Cardiac muscle cell (in vitro differentiated cells and primary cell): ENCODE measurements at regions not wholly inside any gene's neighbourhood (a gene's known extent, or its start where the extent isn't known, plus 50 kb on each side); places are given as distances from the start of the nearest gene placed in this dataset.

ENCODE experiments used
- DNase-seq, 2 donors: peaks; one replicate each; pipeline versions ENCODE4 v3.0.0 to v3.0.0-alpha.2; 2010 to 2017; ENCODE audit warnings: low read depth in 1 of 2, low spot score in 1 of 2
- H3K27ac ChIP-seq: fragments of 200-600 bp; sonication (generic); 2 replicates; pipeline ENCODE4 v1.5.1; 2016
- H3K27me3 ChIP-seq: fragments of 200-600 bp; sonication (generic); 2 replicates; pipeline ENCODE4 v1.6.0; 2016; ENCODE audit warnings: control low read depth
- H3K36me3 ChIP-seq: fragments of 200-600 bp; sonication (generic); 2 replicates; pipeline ENCODE4 v1.5.1; 2016; ENCODE audit warnings: control low read depth
- H3K4me1 ChIP-seq: fragments of 200-600 bp; sonication (generic); 2 replicates; pipeline ENCODE4 v1.8.1; 2017; ENCODE audit warnings: low read depth, mild to moderate bottlenecking, mixed run types
- H3K4me3 ChIP-seq: fragments of 200-600 bp; sonication (generic); 2 replicates; pipeline ENCODE4 v1.5.1; 2016; ENCODE audit warnings: mild to moderate bottlenecking
- H3K9me3 ChIP-seq: fragments of 200-600 bp; sonication (generic); 2 replicates; pipeline ENCODE4 v1.5.1; 2017; ENCODE audit warnings: low read depth, mild to moderate bottlenecking, control low read depth
- TF ChIP-seq, protein P1 (sequence below): IDR thresholded peaks from 2 replicates; pipeline ENCODE4 v1.5.1; 2012; ENCODE audit warnings: low read depth, mild to moderate bottlenecking, low read length

DNA sequence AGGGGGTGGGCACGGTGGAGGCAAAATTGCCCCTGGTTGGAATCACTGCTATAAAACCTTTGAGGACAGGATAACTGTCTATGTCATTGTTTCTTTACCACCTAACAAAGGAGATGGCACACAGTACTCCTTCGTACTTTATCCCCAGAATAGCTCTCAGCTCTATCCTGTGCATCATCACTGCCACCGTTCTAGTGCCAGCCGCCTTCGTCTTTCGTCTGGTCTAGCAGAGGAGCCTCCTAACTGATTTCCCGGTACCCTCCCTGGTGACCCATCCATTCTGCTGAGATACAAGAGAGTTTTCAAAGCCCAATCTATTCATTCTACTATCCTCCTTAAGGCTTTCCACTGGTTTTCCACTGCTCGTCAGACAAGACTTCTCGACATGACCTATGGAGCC, 67.9 kb upstream of the PRICKLE2 start:
- H3K27ac ChIP-seq, result no peak overlapping the region
- H3K4me1 ChIP-seq, result peaks cover 15% of the 10 kb centered on the region
- H3K27me3 ChIP-seq, result no peaks in the 10 kb centered on the region
- H3K9me3 ChIP-seq, result no peaks in the 10 kb centered on the region
- H3K36me3 ChIP-seq, result no peaks in the 10 kb centered on the region
- no peak for DNase-seq
- TF ChIP-seq, protein P1, sequence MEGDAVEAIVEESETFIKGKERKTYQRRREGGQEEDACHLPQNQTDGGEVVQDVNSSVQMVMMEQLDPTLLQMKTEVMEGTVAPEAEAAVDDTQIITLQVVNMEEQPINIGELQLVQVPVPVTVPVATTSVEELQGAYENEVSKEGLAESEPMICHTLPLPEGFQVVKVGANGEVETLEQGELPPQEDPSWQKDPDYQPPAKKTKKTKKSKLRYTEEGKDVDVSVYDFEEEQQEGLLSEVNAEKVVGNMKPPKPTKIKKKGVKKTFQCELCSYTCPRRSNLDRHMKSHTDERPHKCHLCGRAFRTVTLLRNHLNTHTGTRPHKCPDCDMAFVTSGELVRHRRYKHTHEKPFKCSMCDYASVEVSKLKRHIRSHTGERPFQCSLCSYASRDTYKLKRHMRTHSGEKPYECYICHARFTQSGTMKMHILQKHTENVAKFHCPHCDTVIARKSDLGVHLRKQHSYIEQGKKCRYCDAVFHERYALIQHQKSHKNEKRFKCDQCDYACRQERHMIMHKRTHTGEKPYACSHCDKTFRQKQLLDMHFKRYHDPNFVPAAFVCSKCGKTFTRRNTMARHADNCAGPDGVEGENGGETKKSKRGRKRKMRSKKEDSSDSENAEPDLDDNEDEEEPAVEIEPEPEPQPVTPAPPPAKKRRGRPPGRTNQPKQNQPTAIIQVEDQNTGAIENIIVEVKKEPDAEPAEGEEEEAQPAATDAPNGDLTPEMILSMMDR, result no peak
- H3K4me3 ChIP-seq, result no peak overlapping the region

DNA sequence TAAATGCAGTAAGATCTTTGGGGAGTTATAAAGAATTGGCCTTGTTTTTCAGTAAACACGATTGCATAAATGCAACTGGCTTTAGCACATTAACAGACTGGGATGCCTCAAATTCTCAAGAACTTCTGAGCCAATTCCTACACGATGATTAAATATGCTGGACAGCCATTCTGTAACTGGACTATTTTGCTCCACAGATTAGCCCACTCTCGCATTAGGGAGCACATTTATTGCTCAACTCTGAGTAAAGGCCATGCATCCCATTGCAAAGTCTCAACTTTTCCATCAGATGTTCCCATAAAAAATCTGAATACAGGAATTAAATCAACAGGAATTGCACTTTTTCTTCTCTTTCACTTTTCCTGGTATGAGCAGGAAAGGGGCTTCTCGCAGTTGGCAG, 66.7 kb upstream of the PRICKLE2 start:
- DNase-seq, result peak in 1 of 2 donors; percentile 93
- Histone ChIP-seq H3K27me3 (no peaks in the 10 kb centered on the region), H3K9me3 (no peaks in the 10 kb centered on the region), H3K27ac (no peak overlapping the region), H3K4me3 (no peak overlapping the region), H3K36me3 (no peaks in the 10 kb centered on the region), H3K4me1 (peaks cover 15% of the 10 kb centered on the region)
- TF ChIP-seq, protein P1, result no peak

DNA sequence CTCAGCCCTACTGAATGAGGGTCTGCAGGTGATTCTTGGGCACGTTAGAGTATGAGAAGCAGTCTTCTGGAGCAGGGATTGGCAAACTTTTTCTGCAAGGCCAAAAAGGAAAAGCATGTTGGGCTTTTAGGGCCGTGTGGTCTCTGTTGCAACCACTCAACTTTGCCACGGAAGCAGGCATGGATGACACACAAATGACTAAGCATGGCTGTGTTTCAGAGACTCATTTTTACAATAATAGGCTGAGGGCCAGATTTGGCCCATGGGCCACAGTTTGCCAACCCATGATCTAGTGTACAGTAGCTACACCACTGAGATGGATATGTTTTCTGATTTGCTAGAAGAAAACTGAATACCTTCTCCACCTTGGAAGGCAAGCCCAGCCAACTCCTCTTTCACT, 66.1 kb upstream of the PRICKLE2 start:
- H3K27me3 ChIP-seq, result no peaks in the 10 kb centered on the region
- no peaks in the 10 kb centered on the region for H3K9me3 ChIP-seq
- peak in 1 of 2 donors; percentile 94 for DNase-seq
- peaks cover 17% of the 10 kb centered on the region for H3K4me1 ChIP-seq
- H3K27ac ChIP-seq, result no peak overlapping the region
- H3K4me3 ChIP-seq, result no peak overlapping the region
- H3K36me3 ChIP-seq, result no peaks in the 10 kb centered on the region
- TF ChIP-seq, protein P1, result no peak

DNA sequence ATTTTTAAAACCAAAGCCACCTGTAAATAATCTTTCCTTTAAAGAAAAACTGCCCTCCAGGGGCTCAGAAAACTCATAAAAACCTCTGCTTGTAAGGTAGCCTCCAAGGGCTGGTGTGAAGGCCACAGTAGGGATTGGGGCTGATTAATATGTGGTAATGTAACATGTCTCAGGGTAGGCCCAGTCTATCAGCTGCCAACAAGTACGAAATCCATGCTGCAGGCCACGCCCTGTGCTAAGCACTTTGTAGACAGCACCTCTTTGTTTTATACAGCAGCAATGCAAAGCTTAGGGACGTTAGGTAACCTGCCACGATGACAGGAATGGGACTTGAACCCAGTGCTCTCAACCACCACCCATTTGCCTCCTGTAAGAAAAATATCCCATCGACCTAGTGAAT, 65.6 kb upstream of the PRICKLE2 start:
- no peak for DNase-seq
- TF ChIP-seq, protein P1, result no peak
- Histone ChIP-seq H3K4me3 (no peak overlapping the region), H3K4me1 (peaks cover 22% of the 10 kb centered on the region), H3K27me3 (no peaks in the 10 kb centered on the region), H3K9me3 (no peaks in the 10 kb centered on the region), H3K36me3 (no peaks in the 10 kb centered on the region), H3K27ac (no peak overlapping the region)

DNA sequence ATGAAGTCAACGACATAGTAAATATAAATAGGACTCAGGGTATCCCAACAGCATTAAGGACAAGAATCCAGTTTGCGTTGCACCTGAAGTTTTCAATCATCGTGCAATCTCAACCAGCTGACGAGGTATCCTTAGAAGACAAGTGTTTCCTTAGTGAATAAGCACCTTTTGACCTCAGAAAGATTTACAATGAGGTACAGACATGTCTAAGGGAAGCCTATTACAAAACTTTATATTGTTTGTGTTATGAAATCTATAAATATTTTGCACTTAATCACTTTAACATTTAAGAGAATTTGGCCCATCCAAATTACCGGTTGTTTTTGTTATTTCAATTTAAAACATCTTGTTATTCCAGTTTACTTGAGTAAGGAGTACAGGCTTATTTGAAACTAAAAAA, 64.9 kb upstream of the PRICKLE2 start:
- Histone ChIP-seq H3K4me3 (no peak overlapping the region), H3K27ac (no peak overlapping the region), H3K4me1 (peaks cover 23% of the 10 kb centered on the region), H3K27me3 (no peaks in the 10 kb centered on the region), H3K9me3 (no peaks in the 10 kb centered on the region), H3K36me3 (no peaks in the 10 kb centered on the region)
- DNase-seq, result no peak
- TF ChIP-seq, protein P1, result no peak

DNA sequence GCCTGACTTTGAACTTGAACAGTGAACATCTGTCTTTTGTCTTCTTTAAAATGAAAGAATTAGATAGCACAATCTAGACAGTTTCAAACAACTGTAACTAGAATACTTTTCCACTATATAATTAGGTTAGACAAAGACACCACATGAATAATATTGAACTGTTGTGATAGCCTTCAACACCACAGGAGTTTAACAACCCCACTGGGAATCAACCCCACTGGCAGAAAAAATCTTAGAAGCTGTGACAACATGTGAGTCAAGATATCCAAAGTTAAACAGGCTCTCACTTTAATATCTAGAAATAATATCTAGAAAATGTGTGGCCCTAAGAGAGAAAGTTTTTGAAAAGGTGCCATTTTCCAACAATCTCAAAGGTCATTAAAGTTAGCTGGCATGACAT, 64.4 kb upstream of the PRICKLE2 start:
- H3K27me3 ChIP-seq, result no peaks in the 10 kb centered on the region
- no peak overlapping the region for H3K4me3 ChIP-seq
- TF ChIP-seq, protein P1, result no peak
- peaks cover 23% of the 10 kb centered on the region for H3K4me1 ChIP-seq
- no peak for DNase-seq
- no peak overlapping the region for H3K27ac ChIP-seq
- H3K36me3 ChIP-seq, result no peaks in the 10 kb centered on the region
- H3K9me3 ChIP-seq, result no peaks in the 10 kb centered on the region
